HPDE6-E6E7 (cell line): ENCODE measurements at regions not wholly inside any gene's neighbourhood (a gene's known extent, or its start where the extent isn't known, plus 50 kb on each side); places are given as distances from the start of the nearest gene placed in this dataset.
"Not testable (repeated sequence)": the region's sequence is repeated elsewhere in the genome, so short reads cannot be mapped to it uniquely, and the experiment has no call there.

Experiments used
- DNase-seq: peaks from one replicate; pipeline ENCODE4 v3.0.0; 2011; ENCODE audit warnings: missing footprints; ENCODE audit errors: extremely low spot score

GRCh38 chr14:94836849-94837248 lies 66.9 kb upstream of the GSC start:
- no peak for DNase-seq

- no peak for DNase-seq
Observed at GRCh38 chr14:94833633-94834032, 63.7 kb upstream of the GSC start.

- DNase-seq, result no peak
Observed at GRCh38 chr14:94831085-94831484, 61.2 kb upstream of the GSC start.

GRCh38 chr14:94827711-94828447 lies 58.0 kb upstream of the GSC start:
- DNase-seq, result no peak

- DNase-seq, result no peak
Observed at GRCh38 chr14:94826774-94827173, 56.9 kb upstream of the GSC start.

- no peak for DNase-seq
Observed at GRCh38 chr14:94823556-94824341, 53.8 kb upstream of the GSC start.

- DNase-seq, result no peak
Observed at GRCh38 chr14:94821705-94822104, 51.8 kb upstream of the GSC start.

GRCh38 chr14:94820932-94821331 lies 51.0 kb upstream of the GSC start:
- not testable (repeated sequence) for DNase-seq
